IPS DF 6.9 (cell line): ENCODE measurements at regions not wholly inside any gene's neighbourhood (a gene's known extent, or its start where the extent isn't known, plus 50 kb on each side); places are given as distances from the start of the nearest gene placed in this dataset.

Source experiments
- DNase-seq: peaks from one replicate; pipeline ENCODE4 v3.0.0-alpha.2; 2013; ENCODE audit warnings: low read depth, low spot score
- H3K27ac ChIP-seq: one replicate; pipeline ENCODE4 v1.5.1; 2013; ENCODE audit warnings: low read length, control low read depth
- H3K27me3 ChIP-seq: 2 replicates; pipeline ENCODE4 v1.6.1; 2013; ENCODE audit warnings: mild to moderate bottlenecking, low read length; ENCODE audit not compliant: control insufficient read depth, insufficient read depth
- H3K36me3 ChIP-seq: 2 replicates; pipeline ENCODE4 v1.6.1; 2013; ENCODE audit warnings: low read length; ENCODE audit not compliant: control insufficient read depth, insufficient read depth
- H3K4me1 ChIP-seq: 2 replicates; pipeline ENCODE4 v1.6.1; 2013; ENCODE audit warnings: low read length; ENCODE audit not compliant: control insufficient read depth, insufficient read depth
- H3K4me3 ChIP-seq: 2 replicates; pipeline ENCODE4 v1.5.1; 2013; ENCODE audit warnings: mild to moderate bottlenecking, low read length
- H3K9me3 ChIP-seq: 2 replicates; pipeline ENCODE4 v1.6.1; 2013; ENCODE audit warnings: low read length, inconsistent platforms; ENCODE audit not compliant: control insufficient read depth, insufficient read depth
- WGBS: extraction: QIAGEN DNeasy Blood & Tissue Kit; methylation state at CpG from one replicate; pipeline ENCODE4 v1.1.7; 2013; ENCODE audit warnings: mixed read lengths, missing lambda C conversion rate; ENCODE audit not compliant: insufficient read length, insufficient coverage; 5-methylcytosine and 5-hydroxymethylcytosine counted together

DNA sequence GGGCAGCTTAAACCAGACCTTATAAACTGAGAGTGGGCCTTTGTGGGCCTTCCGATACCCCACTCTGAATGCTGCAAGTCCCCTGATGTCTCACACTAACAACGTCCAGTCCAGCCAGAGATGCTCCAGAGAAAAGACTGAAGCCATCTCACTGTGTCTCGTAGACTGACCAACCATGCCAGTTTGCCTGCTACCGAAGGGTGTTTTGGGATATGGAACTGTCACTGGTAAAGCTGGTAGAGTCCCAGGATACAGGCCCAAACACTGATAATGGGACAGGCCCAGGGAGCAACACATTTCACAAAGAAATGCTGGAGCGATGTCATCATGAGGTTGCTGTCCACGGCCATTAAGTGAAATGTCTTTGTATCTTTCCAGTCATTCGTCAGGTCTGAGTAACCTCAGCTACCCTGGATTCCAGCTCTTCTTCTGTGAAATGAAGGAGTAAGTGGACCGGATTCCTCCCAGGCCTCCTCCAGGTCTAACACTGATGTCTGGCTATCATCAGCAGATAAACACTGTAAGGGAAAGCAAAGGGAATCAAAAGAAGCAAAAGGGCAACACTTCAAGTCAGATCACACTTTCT, 81.6 kb downstream of the SLC5A7 start:
- Histone ChIP-seq H3K4me3 (no peak overlapping the region), H3K27ac (no peak overlapping the region), H3K27me3 (no peaks in the 10 kb centered on the region), H3K9me3 (no peaks in the 10 kb centered on the region), H3K36me3 (no peaks in the 10 kb centered on the region), H3K4me1 (no peaks in the 10 kb centered on the region)
- WGBS = no CpG with 5 or more reads among the region's 8 CpGs
- no peak for DNase-seq

DNA sequence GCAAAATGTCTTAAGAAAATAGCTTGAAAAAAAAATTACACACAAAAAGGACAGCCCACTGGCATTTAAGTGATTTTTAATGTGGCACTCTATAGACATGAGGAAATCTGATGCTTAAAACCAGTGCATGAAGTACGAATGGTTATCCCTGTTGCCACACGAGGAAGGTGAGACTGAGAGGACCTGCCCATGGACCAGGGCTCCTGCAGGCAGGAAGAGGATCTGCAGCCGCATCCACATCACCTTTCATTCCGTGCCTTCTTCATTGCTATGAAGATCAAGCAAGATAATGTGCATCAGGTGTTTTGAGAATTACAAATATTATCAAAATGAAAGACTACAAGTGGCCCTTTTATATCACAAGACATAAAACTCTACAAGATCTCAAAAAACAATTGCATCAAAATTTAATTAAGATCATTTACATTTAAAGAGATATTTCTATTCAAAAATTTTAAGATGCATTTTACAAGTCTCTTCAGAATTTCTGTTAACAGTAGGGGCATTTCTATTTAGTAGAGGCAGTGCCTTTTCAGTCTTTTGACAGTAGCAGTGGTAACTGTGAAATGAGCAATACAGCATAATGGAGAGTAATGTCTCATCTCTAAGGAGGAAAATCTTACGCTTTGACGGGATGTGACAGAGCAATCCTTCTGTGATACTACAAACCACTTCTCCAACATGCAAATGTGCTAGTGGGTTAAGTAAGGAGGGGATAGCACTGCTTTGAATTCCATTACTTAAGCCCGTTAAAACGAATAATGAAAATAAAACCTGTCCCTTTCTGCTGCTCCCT, 83.4 kb downstream of the SLC5A7 start:
- H3K9me3 ChIP-seq = no peaks in the 10 kb centered on the region
- no peak overlapping the region for H3K27ac ChIP-seq
- DNase-seq = peak; percentile 4
- H3K4me1 ChIP-seq = peaks cover 1% of the 10 kb centered on the region; the same call in 1 of the 2 replicates
- no peaks in the 10 kb centered on the region for H3K27me3 ChIP-seq
- no peak overlapping the region for H3K4me3 ChIP-seq
- no peaks in the 10 kb centered on the region for H3K36me3 ChIP-seq
- WGBS = no CpG with 5 or more reads among the region's 8 CpGs

DNA sequence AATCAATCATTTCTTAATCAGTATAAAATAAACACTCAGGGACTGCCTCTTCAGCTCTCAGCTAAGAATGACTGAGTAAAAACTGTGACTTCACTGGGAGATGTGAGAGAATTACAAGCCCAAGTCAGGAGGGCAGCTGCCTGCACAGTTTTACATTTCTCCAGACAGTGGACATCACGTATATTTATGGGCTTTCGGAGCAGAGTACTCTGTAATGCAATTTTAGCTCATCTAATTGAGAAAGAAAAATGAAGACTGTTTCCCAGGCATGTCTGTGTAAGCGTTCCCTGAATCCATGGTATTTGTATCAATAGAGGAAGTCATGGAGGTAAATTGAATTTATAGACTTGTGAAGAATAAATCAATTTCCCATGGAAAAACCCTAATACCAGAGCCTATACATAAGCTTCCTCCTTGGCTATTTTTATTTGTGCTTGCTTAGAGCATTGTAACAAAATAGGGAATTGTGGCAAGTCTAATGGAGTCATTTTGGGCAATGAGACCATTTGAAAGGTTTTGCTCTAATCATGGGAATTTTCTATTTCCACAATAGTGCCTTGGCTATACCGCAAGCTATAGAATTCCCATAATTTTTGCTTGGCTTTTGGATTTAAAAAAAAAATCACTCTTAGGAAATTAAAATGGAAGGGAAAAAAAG, 87.2 kb downstream of the SLC5A7 start:
- no peak for DNase-seq
- Histone ChIP-seq H3K9me3 (no peaks in the 10 kb centered on the region), H3K27me3 (no peaks in the 10 kb centered on the region), H3K4me1 (peaks cover 1% of the 10 kb centered on the region; the same call in 1 of the 2 replicates), H3K36me3 (no peaks in the 10 kb centered on the region), H3K4me3 (no peak overlapping the region), H3K27ac (no peak overlapping the region)
- WGBS = no CpG with 5 or more reads among the region's 4 CpGs

DNA sequence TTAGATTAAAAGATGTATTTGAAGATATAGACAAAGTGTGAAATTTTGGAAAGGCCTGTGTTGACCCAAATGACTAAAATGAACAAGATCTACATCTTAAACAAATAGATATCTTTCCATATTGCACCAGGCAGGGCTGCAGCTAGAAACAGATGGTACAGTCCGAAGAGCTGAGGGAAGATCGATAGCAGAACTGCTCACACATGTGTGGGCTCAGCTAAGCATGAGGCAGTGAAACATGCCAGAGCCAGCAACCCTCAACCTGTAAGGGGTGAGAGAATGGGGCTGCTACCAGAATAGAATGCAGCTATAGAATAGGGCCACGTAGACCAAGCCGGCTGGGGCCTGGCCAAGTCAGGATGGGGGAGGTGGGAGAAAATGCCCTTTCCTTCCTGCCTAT, 87.8 kb downstream of the SLC5A7 start:
- Histone ChIP-seq H3K27me3 (no peaks in the 10 kb centered on the region), H3K4me3 (no peak overlapping the region), H3K9me3 (no peaks in the 10 kb centered on the region), H3K36me3 (no peaks in the 10 kb centered on the region), H3K4me1 (peaks cover 1% of the 10 kb centered on the region; the same call in 1 of the 2 replicates), H3K27ac (no peak overlapping the region)
- DNase-seq = no peak
- WGBS = no CpG with 5 or more reads among the region's 4 CpGs

DNA sequence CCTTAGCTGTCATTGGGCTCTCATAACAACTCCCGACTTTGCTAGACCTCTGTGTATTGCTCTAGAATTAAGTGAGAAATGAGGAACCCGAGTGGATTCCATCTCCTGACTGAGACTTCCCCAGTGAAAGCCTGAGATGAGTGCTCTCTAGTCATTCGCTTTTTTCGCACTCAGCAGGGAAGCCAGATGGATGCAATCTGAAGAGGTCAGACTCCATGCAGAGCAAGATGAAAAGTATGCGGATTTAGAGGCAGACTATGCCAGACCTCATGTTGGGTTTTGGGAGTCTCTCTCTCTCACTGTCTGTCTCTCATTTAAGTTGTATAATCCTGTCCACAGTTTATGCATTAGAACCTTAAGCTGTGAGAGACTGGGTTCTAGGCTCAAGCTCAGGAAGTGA, 88.6 kb downstream of the SLC5A7 start:
- WGBS = no CpG with 5 or more reads among the region's 5 CpGs
- Histone ChIP-seq H3K36me3 (no peaks in the 10 kb centered on the region), H3K4me1 (peaks cover 1% of the 10 kb centered on the region; the same call in 1 of the 2 replicates), H3K4me3 (no peak overlapping the region), H3K9me3 (no peaks in the 10 kb centered on the region), H3K27me3 (no peaks in the 10 kb centered on the region), H3K27ac (no peak overlapping the region)
- DNase-seq = peak; percentile 9

DNA sequence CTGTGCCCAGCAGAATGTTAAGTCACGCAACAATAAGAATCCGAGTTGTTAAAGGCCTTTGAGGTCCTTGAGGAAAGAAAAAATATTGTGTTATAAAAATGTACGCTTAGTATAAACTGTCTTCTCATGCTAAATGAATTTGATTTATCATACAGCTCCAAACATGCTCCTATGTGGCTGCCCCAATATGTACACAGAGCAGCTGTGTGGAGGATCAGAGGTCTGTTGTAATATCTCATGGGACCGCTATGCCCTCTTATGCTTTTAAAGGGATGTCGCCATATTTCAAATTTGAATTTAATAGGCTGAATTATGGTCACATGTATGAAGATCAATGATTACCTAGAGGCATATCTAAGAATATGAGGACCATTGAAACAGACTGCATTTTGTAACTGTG, 90.2 kb downstream of the SLC5A7 start:
- peaks cover 1% of the 10 kb centered on the region; the same call in 1 of the 2 replicates for H3K4me1 ChIP-seq
- H3K27me3 ChIP-seq = no peaks in the 10 kb centered on the region
- H3K27ac ChIP-seq = no peak overlapping the region
- H3K36me3 ChIP-seq = no peaks in the 10 kb centered on the region
- no peak overlapping the region for H3K4me3 ChIP-seq
- no peak for DNase-seq
- WGBS = no CpG with 5 or more reads among the region's 5 CpGs
- H3K9me3 ChIP-seq = no peaks in the 10 kb centered on the region

DNA sequence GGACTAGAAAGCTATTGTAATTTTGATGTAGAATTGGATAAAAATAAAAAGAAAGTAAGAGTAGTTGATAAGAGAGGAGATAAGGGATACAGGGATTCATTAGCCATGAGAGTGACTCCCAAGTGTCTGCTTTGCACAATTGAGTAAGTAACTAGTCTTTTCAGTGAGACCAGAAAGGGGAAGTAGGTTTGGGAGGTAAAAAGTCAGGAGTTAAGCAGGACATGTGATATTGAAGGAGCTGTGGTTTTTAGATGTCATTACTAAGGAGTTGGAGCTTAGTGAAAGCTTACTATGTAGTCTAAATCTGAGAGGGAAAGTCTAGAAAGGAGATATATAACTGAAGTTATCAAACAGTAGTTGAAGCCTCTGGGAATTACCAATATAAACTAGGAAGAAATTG, 93.4 kb downstream of the SLC5A7 start:
- Histone ChIP-seq H3K4me1 (no peaks in the 10 kb centered on the region; the same call in 1 of the 2 replicates), H3K9me3 (no peaks in the 10 kb centered on the region), H3K27me3 (no peaks in the 10 kb centered on the region), H3K4me3 (no peak overlapping the region), H3K36me3 (no peaks in the 10 kb centered on the region), H3K27ac (no peak overlapping the region)
- DNase-seq = no peak

DNA sequence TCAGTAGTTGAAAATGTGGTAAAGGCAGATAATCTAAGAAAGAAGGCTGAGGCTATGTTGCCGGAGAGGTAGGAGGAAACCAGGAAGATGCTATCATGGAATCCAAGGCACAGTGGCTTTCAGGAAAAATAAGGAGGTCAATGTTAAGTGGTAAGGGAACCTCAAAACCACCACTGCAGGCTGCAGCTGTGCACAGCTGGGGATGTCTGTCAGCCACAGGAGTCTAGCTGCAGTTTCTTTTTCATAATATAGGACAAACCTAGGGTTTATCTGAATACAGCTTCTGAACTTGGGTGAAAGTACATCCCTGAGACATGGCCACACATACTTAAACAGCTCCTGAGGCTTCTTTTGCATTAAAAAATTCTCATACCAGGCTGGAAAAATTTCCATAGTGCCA, 93.9 kb downstream of the SLC5A7 start:
- no peaks in the 10 kb centered on the region for H3K27me3 ChIP-seq
- WGBS = no CpG with 5 or more reads among the region's 1 CpG

DNA sequence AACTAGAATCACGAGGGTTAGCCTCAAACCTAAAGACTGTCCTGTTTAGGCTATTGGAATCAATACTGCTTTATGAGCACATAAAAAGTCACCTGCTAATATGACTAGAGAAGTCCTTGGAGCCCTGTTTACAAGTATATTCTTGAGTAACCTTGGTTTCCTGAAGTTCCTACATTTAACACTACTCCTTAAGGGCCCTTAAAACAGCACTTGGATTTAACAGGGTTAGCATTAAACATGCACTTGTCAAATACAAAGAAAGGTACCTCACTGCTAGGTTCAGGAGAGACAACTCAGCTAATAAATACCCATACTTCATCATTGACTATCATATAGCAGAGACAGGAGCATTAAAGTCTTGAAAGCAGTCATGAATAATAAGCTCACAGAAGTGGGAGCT, 96.7 kb downstream of the SLC5A7 start:
- DNase-seq = no peak
- H3K9me3 ChIP-seq = no peaks in the 10 kb centered on the region
- H3K27me3 ChIP-seq = no peaks in the 10 kb centered on the region
- no peaks in the 10 kb centered on the region for H3K4me1 ChIP-seq
- WGBS = no CpG with 5 or more reads among the region's 1 CpG
- no peaks in the 10 kb centered on the region for H3K36me3 ChIP-seq
- no peak overlapping the region for H3K27ac ChIP-seq
- H3K4me3 ChIP-seq = no peak overlapping the region

More for the DNA sequence above, 93.9 kb downstream of the SLC5A7 start:
- no peak overlapping the region for H3K27ac ChIP-seq
- no peaks in the 10 kb centered on the region for H3K4me1 ChIP-seq
- no peaks in the 10 kb centered on the region for H3K9me3 ChIP-seq
- no peak overlapping the region for H3K4me3 ChIP-seq
- DNase-seq = no peak
- no peaks in the 10 kb centered on the region for H3K36me3 ChIP-seq

DNA sequence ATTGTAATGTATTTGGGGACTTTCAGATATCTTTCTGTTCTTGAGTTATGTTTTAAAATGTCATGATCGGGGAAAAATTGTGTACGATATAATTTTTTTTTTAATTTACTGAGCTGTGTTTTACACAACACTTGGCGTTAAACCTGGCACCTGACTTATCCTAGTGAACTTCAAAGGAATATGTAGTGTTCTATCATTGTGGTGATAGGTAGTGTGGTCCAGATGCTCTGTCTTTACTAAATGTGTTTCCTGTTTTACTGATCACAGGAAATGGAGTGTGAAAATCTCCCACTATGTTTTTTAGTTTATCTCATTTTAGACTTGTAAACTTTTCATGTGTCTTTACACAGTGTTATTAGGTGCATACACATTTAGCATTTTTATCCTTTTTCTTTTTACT, 98.0 kb downstream of the SLC5A7 start:
- H3K27ac ChIP-seq = no peak overlapping the region
- no peaks in the 10 kb centered on the region for H3K4me1 ChIP-seq
- no peaks in the 10 kb centered on the region for H3K36me3 ChIP-seq
- no peaks in the 10 kb centered on the region for H3K9me3 ChIP-seq
- H3K27me3 ChIP-seq = no peaks in the 10 kb centered on the region
- DNase-seq = no peak
- WGBS = 100% methylated on average over 2 of the region's 3 CpGs
- no peak overlapping the region for H3K4me3 ChIP-seq
